HepG2 (cell line): ENCODE measurements at regions not wholly inside any gene's neighbourhood (a gene's known extent, or its start where the extent isn't known, plus 50 kb on each side); places are given as distances from the start of the nearest gene placed in this dataset.

Source experiments
- ATAC-seq: fragments of 200-7000 bp; cut with Tn5 transposase; 3 replicates; pipeline ENCODE4 v1.9.1; 2020; ENCODE audit warnings: mild to moderate bottlenecking, moderate library complexity
- BruUV-seq: library from RNA; stranded (reverse); fragments of 400-500 nt; replicated peaks from 2 replicates; lab custom pipeline; 2021; lab: Mats Ljungman, UMichigan
- CTCF ChIA-PET: fragments of 300-600 bp; formaldehyde crosslinking; extraction: SDS; loops from one replicate; lab custom pipeline; 2021; ENCODE audit warnings: low total read pairs, inconsistent platforms, low intra/inter-chr PET ratio; lab: Yijun Ruan, JAX
- POLR2A ChIA-PET: fragments of 350-600 bp; sonication (Branson Sonifier 250); formaldehyde crosslinking; loops from one replicate; lab custom pipeline; 2020; ENCODE audit warnings: antibody characterized with exemption, inconsistent platforms; lab: Yijun Ruan, JAX
- DNase-seq: peaks from one replicate; pipeline ENCODE4 v3.0.0-alpha.2; 2015; ENCODE audit warnings: low spot score
- FAIRE-seq: peaks from 3 replicates; lab custom pipeline; 2011; peaks lifted over from hg19 to GRCh38; lab: Jason Lieb, UNC
- H2AFZ ChIP-seq: one replicate; pipeline ENCODE4 v1.6.1; 2011; ENCODE audit warnings: low read length, inconsistent platforms
- H3K27ac ChIP-seq: fragments of 300-600 bp; 3 replicates; pipeline ENCODE4 v1.8.0; 2011; ENCODE audit warnings: mixed run types, mild to moderate bottlenecking, mixed read lengths, low read length, inconsistent platforms; ENCODE audit not compliant: insufficient read depth; ENCODE audit errors: extremely low read length
- H3K27me3 ChIP-seq, 2 experiments: fragments of 200-600 bp in 1 of 2; 2 replicates in 1 of 2; 3 replicates in 1 of 2; pipeline versions ENCODE4 v1.6.0 to v1.8.0; 2011; ENCODE audit warnings: low read length in 2 of 2, mild to moderate bottlenecking in 2 of 2, moderate library complexity in 2 of 2, inconsistent platforms in 1 of 2; ENCODE audit not compliant: insufficient read depth in 2 of 2, control insufficient read depth in 1 of 2
- H3K36me3 ChIP-seq, 2 experiments: fragments of 200-600 bp in 1 of 2; replicated peaks in 1 of 2; 2 replicates in 1 of 2; 3 replicates in 1 of 2; pipeline versions ENCODE4 v1.5.1 to v1.8.0; 2011; ENCODE audit warnings: low read length in 2 of 2, inconsistent platforms in 1 of 2; ENCODE audit not compliant: insufficient read depth in 2 of 2, control insufficient read depth in 1 of 2
- H3K4me1 ChIP-seq: 2 replicates; pipeline ENCODE4 v1.5.1; 2012; ENCODE audit warnings: low read length, inconsistent platforms; ENCODE audit not compliant: insufficient read depth
- H3K4me2 ChIP-seq: 2 replicates; pipeline ENCODE4 v1.6.0; 2011; ENCODE audit warnings: low read depth, low read length, inconsistent platforms
- H3K4me3 ChIP-seq, 3 experiments: fragments of 200-600 bp in 1 of 3; sonication (generic), shearing (Covaris generic) in 1 of 3; replicated peaks in 1 of 3; 2 replicates each; pipeline ENCODE4 v1.5.1; 2011 to 2016; ENCODE audit warnings: low read length in 3 of 3, inconsistent platforms in 2 of 3, low read depth in 2 of 3, mild to moderate bottlenecking in 2 of 3, control low read depth in 1 of 3, mixed read lengths in 1 of 3; ENCODE audit not compliant: insufficient read depth in 1 of 3
- H3K79me2 ChIP-seq: one replicate; pipeline ENCODE4 v1.6.1; 2011; ENCODE audit warnings: low read length, inconsistent platforms; ENCODE audit not compliant: insufficient read depth
- H3K9ac ChIP-seq: 2 replicates; pipeline ENCODE4 v1.6.0; 2011; ENCODE audit warnings: mild to moderate bottlenecking, low read depth, low read length, inconsistent platforms; ENCODE audit not compliant: insufficient read depth
- H3K9me3 ChIP-seq: 2 replicates; pipeline ENCODE4 v1.5.1; 2012; ENCODE audit warnings: mild to moderate bottlenecking, low read length
- H4K20me1 ChIP-seq: 2 replicates; pipeline ENCODE4 v1.6.0; 2011; ENCODE audit warnings: inconsistent platforms, mild to moderate bottlenecking, low read length, moderate library complexity; ENCODE audit not compliant: insufficient read depth
- EED ChIP-seq: sonication (generic); formaldehyde crosslinking; IDR thresholded peaks from 2 replicates; pipeline ENCODE4 v1.5.0; 2020; ENCODE audit warnings: mild to moderate bottlenecking, missing genetic modification reagents
- NCOA5 ChIP-seq: sonication (generic); formaldehyde crosslinking; IDR thresholded peaks from 2 replicates; pipeline ENCODE4 v1.4.0; 2020; ENCODE audit warnings: missing genetic modification reagents
- SCMH1 ChIP-seq: sonication (generic); formaldehyde crosslinking; IDR thresholded peaks from 2 replicates; pipeline ENCODE4 v1.9.0; 2021; ENCODE audit warnings: missing genetic modification reagents, mild to moderate bottlenecking, borderline replicate concordance
- SOX13 ChIP-seq, 3 experiments: fragments of 450-650 bp in 1 of 3; sonication (generic) in 1 of 3; formaldehyde crosslinking in 1 of 3; IDR thresholded peaks in 2 of 3; conservative IDR thresholded peaks in 1 of 3; 2 replicates each; pipeline versions ENCODE4 v1.5.0 to v1.6.1; 2016 to 2020; ENCODE audit warnings: antibody characterized with exemption in 1 of 3, mild to moderate bottlenecking in 1 of 3, missing compliant biosample characterization in 1 of 3, missing genetic modification reagents in 1 of 3, moderate library complexity in 1 of 3
- SRY ChIP-seq: sonication (generic); formaldehyde crosslinking; IDR thresholded peaks from 2 replicates; pipeline ENCODE4 v1.8.0; 2022; ENCODE audit warnings: mild to moderate bottlenecking, missing genetic modification reagents
- TP53 ChIP-seq: sonication (generic); formaldehyde crosslinking; conservative IDR thresholded peaks from 2 replicates; pipeline ENCODE4 v1.4.0; 2020; ENCODE audit warnings: missing genetic modification reagents
- ZFP36 ChIP-seq: fragments of 150-350 bp; IDR thresholded peaks from 2 replicates; pipeline ENCODE4 v1.6.1; 2018; ENCODE audit warnings: borderline replicate concordance, low read length, low read depth; ENCODE audit not compliant: partially characterized antibody
- ZNF496 ChIP-seq: sonication (generic); formaldehyde crosslinking; IDR thresholded peaks from 2 replicates; pipeline ENCODE4 v1.8.1; 2023; ENCODE audit warnings: mild to moderate bottlenecking, moderate library complexity, missing genetic modification reagents; ENCODE audit not compliant: insufficient replicate concordance
- ZNF891 ChIP-seq: sonication (generic); formaldehyde crosslinking; IDR thresholded peaks from 2 replicates; pipeline ENCODE4 v1.5.0; 2020; ENCODE audit warnings: mild to moderate bottlenecking, missing genetic modification reagents
- WGBS: methylation state at CpG from one replicate; pipeline ENCODE4 v1.1.6; 2017; ENCODE audit warnings: low lambda C conversion rate; 5-methylcytosine and 5-hydroxymethylcytosine counted together
- in situ Hi-C: cut with HindIII; loops from 2 replicates; pipeline ENCODE4 v1.10.0; 2017; ENCODE audit warnings: low pct_unique_long_range_greater_than_20kb; ENCODE audit not compliant: extremely low pct_ligation_motif_present
- intact Hi-C: fragments of 100-400 bp; cut with micrococcal nuclease; formaldehyde crosslinking; loops from one replicate; pipeline ENCODE4 v1.10.0; 2022; ENCODE audit not compliant: unreplicated experiment
- TF ChIP-seq, protein P1 (sequence below): sonication (generic); formaldehyde crosslinking; IDR thresholded peaks from 2 replicates; pipeline ENCODE4 v1.9.0; 2021; ENCODE audit warnings: missing genetic modification reagents, borderline replicate concordance
- TF ChIP-seq, protein P2 (sequence below): sonication (generic); formaldehyde crosslinking; IDR thresholded peaks from 2 replicates; pipeline ENCODE4 v1.4.0; 2020; ENCODE audit warnings: missing genetic modification reagents
- TF ChIP-seq, protein P3 (sequence below): sonication (generic); formaldehyde crosslinking; IDR thresholded peaks from 2 replicates; pipeline ENCODE4 v1.5.0; 2020; ENCODE audit warnings: missing genetic modification reagents

DNA sequence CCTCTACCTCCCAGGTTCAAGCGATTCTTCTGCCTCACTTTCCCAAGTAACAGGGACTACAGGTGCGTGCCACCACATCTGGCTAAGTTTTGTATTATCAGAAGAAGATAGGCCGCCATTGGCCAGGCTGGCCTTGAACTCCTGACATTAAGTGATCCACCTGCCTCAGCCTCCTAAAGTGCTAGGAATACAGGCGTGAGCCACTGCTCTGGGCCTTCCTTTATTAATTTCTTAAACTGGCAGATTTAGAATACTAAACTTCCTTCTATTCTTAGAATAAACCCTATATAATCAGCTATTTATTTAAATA is 86.6 kb downstream of the HFE start:
- FAIRE-seq (no peak), ATAC-seq (no peak), DNase-seq (no peak)
- Histone ChIP-seq H3K9ac (no peak overlapping the region), H3K27me3 (no peaks in the 10 kb centered on the region), H3K27ac (no peak overlapping the region), H3K79me2 (no peaks in the 10 kb centered on the region), H3K9me3 (no peaks in the 10 kb centered on the region), H3K4me1 (peaks cover 12% of the 10 kb centered on the region), H2AFZ (no peak overlapping the region), H4K20me1 (no peaks in the 10 kb centered on the region), H3K4me2 (no peak overlapping the region), H3K4me3 (no peak overlapping the region), H3K36me3 (no peaks in the 10 kb centered on the region)
- no TSS peak for BruUV-seq
- WGBS = 74% methylated on average over 4 of the region's 4 CpGs
- POLR2A ChIA-PET = interaction anchor here (1.4 kb wide), 1 partner anchor 15 kb away, joined by 4 read pairs; no protein-coding TSS in a partner anchor
- no peak for TF ChIP-seq ZNF496 (CRISPR knock-in tag)
- TF ChIP-seq TP53 (CRISPR knock-in tag) = no peak
- no peak for TF ChIP-seq SRY (CRISPR knock-in tag)
- TF ChIP-seq, protein P1, sequence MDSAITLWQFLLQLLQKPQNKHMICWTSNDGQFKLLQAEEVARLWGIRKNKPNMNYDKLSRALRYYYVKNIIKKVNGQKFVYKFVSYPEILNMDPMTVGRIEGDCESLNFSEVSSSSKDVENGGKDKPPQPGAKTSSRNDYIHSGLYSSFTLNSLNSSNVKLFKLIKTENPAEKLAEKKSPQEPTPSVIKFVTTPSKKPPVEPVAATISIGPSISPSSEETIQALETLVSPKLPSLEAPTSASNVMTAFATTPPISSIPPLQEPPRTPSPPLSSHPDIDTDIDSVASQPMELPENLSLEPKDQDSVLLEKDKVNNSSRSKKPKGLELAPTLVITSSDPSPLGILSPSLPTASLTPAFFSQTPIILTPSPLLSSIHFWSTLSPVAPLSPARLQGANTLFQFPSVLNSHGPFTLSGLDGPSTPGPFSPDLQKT (CRISPR knock-in tag) = no peak
- no peak for TF ChIP-seq SCMH1 (CRISPR knock-in tag)
- TF ChIP-seq NCOA5 (CRISPR knock-in tag) = no peak
- TF ChIP-seq, protein P2, sequence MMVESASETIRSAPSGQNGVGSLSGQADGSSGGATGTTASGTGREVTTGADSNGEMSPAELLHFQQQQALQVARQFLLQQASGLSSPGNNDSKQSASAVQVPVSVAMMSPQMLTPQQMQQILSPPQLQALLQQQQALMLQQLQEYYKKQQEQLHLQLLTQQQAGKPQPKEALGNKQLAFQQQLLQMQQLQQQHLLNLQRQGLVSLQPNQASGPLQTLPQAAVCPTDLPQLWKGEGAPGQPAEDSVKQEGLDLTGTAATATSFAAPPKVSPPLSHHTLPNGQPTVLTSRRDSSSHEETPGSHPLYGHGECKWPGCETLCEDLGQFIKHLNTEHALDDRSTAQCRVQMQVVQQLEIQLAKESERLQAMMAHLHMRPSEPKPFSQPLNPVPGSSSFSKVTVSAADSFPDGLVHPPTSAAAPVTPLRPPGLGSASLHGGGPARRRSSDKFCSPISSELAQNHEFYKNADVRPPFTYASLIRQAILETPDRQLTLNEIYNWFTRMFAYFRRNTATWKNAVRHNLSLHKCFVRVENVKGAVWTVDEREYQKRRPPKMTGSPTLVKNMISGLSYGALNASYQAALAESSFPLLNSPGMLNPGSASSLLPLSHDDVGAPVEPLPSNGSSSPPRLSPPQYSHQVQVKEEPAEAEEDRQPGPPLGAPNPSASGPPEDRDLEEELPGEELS (CRISPR knock-in tag) = no peak
- TF ChIP-seq ZFP36 = no peak
- no peak for TF ChIP-seq ZNF891 (CRISPR knock-in tag)
- TF ChIP-seq SOX13 (IDR thresholded peaks at IDR 0.05) = no peak
- no peak for TF ChIP-seq SOX13 (CRISPR knock-in tag; conservative IDR thresholded peaks at IDR 0.05 in 1 of 2, IDR thresholded peaks at IDR 0.05 in 1 of 2)
- no peak for TF ChIP-seq EED (CRISPR knock-in tag)
- TF ChIP-seq, protein P3, sequence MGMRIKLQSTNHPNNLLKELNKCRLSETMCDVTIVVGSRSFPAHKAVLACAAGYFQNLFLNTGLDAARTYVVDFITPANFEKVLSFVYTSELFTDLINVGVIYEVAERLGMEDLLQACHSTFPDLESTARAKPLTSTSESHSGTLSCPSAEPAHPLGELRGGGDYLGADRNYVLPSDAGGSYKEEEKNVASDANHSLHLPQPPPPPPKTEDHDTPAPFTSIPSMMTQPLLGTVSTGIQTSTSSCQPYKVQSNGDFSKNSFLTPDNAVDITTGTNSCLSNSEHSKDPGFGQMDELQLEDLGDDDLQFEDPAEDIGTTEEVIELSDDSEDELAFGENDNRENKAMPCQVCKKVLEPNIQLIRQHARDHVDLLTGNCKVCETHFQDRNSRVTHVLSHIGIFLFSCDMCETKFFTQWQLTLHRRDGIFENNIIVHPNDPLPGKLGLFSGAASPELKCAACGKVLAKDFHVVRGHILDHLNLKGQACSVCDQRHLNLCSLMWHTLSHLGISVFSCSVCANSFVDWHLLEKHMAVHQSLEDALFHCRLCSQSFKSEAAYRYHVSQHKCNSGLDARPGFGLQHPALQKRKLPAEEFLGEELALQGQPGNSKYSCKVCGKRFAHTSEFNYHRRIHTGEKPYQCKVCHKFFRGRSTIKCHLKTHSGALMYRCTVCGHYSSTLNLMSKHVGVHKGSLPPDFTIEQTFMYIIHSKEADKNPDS (CRISPR knock-in tag) = no peak
- CTCF ChIA-PET = no interaction called here
- in situ Hi-C loops = loop anchor here (10.0 kb wide), 1 partner anchor 141 kb away; no protein-coding TSS in a partner anchor
- intact Hi-C loops = loop anchor here (2.0 kb wide), 2 partner anchors 15 to 31 kb away; a partner anchor contains a TSS
